Heart left ventricle (tissue), 16 donors: ENCODE measurements at regions not wholly inside any gene's neighbourhood (a gene's known extent, or its start where the extent isn't known, plus 50 kb on each side); places are given as distances from the start of the nearest gene placed in this dataset.
"Not testable (repeated sequence)": the region's sequence is repeated elsewhere in the genome, so short reads cannot be mapped to it uniquely, and the experiment has no call there.

Source experiments
- ATAC-seq, 4 donors: fragments of 200-7000 bp; cut with Tn5 transposase; one replicate each; pipeline ENCODE4 v1.9.1; 2020 to 2022; ENCODE audit warnings: moderate library complexity in 4 of 4, mild to moderate bottlenecking in 3 of 4, moderate number of reproducible peaks in 1 of 4
- DNase-seq, 5 donors: peaks; one replicate each; pipeline ENCODE4 v3.0.0-alpha.2; 2020
- H3K27ac ChIP-seq, 12 donors: fragments of 200-600 bp; sonication (generic) in 4 of 12; one replicate each; pipeline versions ENCODE4 v1.5.0 to v1.8.0; 2016 to 2022; ENCODE audit warnings: mild to moderate bottlenecking in 2 of 12
- H3K27me3 ChIP-seq, 9 donors: fragments of 200-600 bp; sonication (generic) in 2 of 9; one replicate each; pipeline versions ENCODE4 v1.5.1 to v1.8.0; 2016 to 2022; ENCODE audit warnings: mild to moderate bottlenecking in 3 of 9
- H3K36me3 ChIP-seq, 9 donors: fragments of 200-600 bp; sonication (generic) in 2 of 9; one replicate each; pipeline versions ENCODE4 v1.5.0 to v1.8.0; 2018 to 2022; ENCODE audit warnings: mild to moderate bottlenecking in 2 of 9
- H3K4me1 ChIP-seq, 12 donors: fragments of 200-600 bp; sonication (generic) in 4 of 12; one replicate each; pipeline versions ENCODE4 v1.5.0 to v1.8.0; 2016 to 2022; ENCODE audit warnings: mild to moderate bottlenecking in 3 of 12
- H3K4me3 ChIP-seq, 12 donors: fragments of 200-600 bp; sonication (generic) in 4 of 12; one replicate each; pipeline versions ENCODE4 v1.5.0 to v1.8.0; 2017 to 2022; ENCODE audit warnings: mild to moderate bottlenecking in 9 of 12, moderate library complexity in 4 of 12
- H3K9me3 ChIP-seq, 12 donors: fragments of 200-600 bp; sonication (generic) in 4 of 12; one replicate each; pipeline versions ENCODE4 v1.5.0 to v1.8.0; 2016 to 2022; ENCODE audit warnings: mild to moderate bottlenecking in 1 of 12
- POLR2A ChIP-seq, 2 donors: fragments of 450-650 bp; IDR thresholded peaks; one replicate each; pipeline ENCODE4 v1.6.1; 2017; ENCODE audit warnings: antibody characterized with exemption in 2 of 2, mild to moderate bottlenecking in 2 of 2, moderate library complexity in 2 of 2
- WGBS, 4 donors: extraction: QIAGEN DNeasy Blood & Tissue Kit in 2 of 4; methylation state at CpG; one replicate each; pipeline versions ENCODE4 v1.1.5 to v1.1.7; 2013 to 2018; 5-methylcytosine and 5-hydroxymethylcytosine counted together
- intact Hi-C, 10 donors: fragments of 100-400 bp; cut with DNase I; formaldehyde crosslinking; loops; one replicate each; pipeline versions ENCODE4 v1.11.1 to v1.14.2; 2022
- TF ChIP-seq, protein P1 (sequence below), 12 donors: fragments of 200-600 bp; sonication (generic) in 4 of 12; IDR thresholded peaks; one replicate each; pipeline versions ENCODE4 v1.5.0 to v1.8.0; 2018 to 2022; ENCODE audit warnings: antibody characterized with exemption in 12 of 12, mild to moderate bottlenecking in 5 of 12
- donor health status: ischemic (EF 13 %, LVEDD 7.1; RV severe dilation, severe dysfunction).
- donor health status: healthy with polysubstance abuse.
- donor health status: DM: no; HTN: yes; CAD: no.
- donor health status: DM: no; HTN: no; CAD: no.
- donor health status: ischemic (EF 25% LVEDD 6.9; RV normal size, moderate dysfunction).
- donor health status: ischemic (EF 25% LVEDD 5.7; RV mildly dilated, moderate dysfunction).
- donor health status: healthy.
- donor health status: DM: yes; HTN: yes; CAD: no.
- donor health status: ischemic (EF 35%, LVEDD 5.7; RV mildly dilated, moderate dysfunction).
- donor health status: nonischemic (EF 11% LVEDD 7.7; RV severe dilation, severe dysfunction).
- donor health status: DM: yes; HTN: yes; CAD: no.
- donor health status: PGD.
- donor health status: ischemic (EF 29% LVEDD 5.4; RV normal size, mild dysfunction).
- donor health status: nonischemic (EF 23%, LVEDD 6.1; RV moderate dilation, normal function).

DNA sequence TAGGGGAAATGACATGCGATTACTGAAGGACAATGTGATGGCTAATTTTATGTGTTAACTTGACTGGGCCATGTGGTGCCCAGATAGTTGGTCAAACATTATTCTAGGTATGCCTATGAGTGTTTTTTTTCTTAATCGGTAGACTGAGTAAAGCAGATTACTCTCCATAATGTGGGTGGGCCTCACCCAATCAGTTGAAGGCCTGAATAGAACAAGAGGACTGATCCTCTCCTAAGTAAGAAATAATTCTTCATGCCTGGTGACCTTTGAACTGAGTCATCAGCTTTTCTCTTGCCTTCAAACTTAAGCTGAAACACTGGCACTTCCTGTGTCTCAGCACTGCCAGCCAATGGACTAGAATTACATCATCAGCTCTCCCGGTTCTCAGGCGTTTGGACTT lies 164.0 kb upstream of the FGF13 start:
- Histone ChIP-seq H3K4me1 (no peaks in the 10 kb centered on the region), H3K27ac (no peak overlapping the region), H3K36me3 (no peaks in the 10 kb centered on the region), H3K4me3 (no peak overlapping the region), H3K27me3 (no peaks in the 10 kb centered on the region), H3K9me3 (peaks cover 0 to 7% (median 0%) of the 10 kb centered on the region in 12 donors)
- WGBS, 4 donors = 84 to 91% (median 87%) methylated on average over 4 of the region's 4 CpGs
- intact Hi-C loops = no loop called here
- DNase-seq (no peak), ATAC-seq (no peak)
- TF ChIP-seq, protein P1, sequence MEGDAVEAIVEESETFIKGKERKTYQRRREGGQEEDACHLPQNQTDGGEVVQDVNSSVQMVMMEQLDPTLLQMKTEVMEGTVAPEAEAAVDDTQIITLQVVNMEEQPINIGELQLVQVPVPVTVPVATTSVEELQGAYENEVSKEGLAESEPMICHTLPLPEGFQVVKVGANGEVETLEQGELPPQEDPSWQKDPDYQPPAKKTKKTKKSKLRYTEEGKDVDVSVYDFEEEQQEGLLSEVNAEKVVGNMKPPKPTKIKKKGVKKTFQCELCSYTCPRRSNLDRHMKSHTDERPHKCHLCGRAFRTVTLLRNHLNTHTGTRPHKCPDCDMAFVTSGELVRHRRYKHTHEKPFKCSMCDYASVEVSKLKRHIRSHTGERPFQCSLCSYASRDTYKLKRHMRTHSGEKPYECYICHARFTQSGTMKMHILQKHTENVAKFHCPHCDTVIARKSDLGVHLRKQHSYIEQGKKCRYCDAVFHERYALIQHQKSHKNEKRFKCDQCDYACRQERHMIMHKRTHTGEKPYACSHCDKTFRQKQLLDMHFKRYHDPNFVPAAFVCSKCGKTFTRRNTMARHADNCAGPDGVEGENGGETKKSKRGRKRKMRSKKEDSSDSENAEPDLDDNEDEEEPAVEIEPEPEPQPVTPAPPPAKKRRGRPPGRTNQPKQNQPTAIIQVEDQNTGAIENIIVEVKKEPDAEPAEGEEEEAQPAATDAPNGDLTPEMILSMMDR (IDR thresholded peaks at IDR 0.05) = no peak
- no peak for TF ChIP-seq POLR2A (IDR thresholded peaks at IDR 0.05)

GRCh38 chrX:138874271-138874935 lies 162.9 kb upstream of the FGF13 start:
- H3K27ac ChIP-seq = no peak overlapping the region
- TF ChIP-seq, protein P1 (IDR thresholded peaks at IDR 0.05) = no peak
- no peak for TF ChIP-seq POLR2A (IDR thresholded peaks at IDR 0.05)
- intact Hi-C loops = no loop called here
- H3K4me1 ChIP-seq = no peaks in the 10 kb centered on the region
- ATAC-seq = no peak
- no peaks in the 10 kb centered on the region for H3K36me3 ChIP-seq
- H3K4me3 ChIP-seq = no peak overlapping the region
- peaks cover 0 to 7% (median 0%) of the 10 kb centered on the region in 12 donors for H3K9me3 ChIP-seq
- H3K27me3 ChIP-seq = no peaks in the 10 kb centered on the region
- WGBS, 4 donors = 84 to 87% (median 86%) methylated on average over 5 of the region's 5 CpGs
- no peak for DNase-seq

- H3K36me3 ChIP-seq, intact Hi-C loops, H3K4me3 ChIP-seq, DNase-seq, H3K27me3 ChIP-seq, H3K27ac ChIP-seq, H3K4me1 ChIP-seq, H3K9me3 ChIP-seq, ATAC-seq: not testable (repeated sequence)
- WGBS, 4 donors = 80 to 93% (median 90%) methylated on average over 6 of the region's 6 CpGs
Observed at GRCh38 chrX:138873640-138874039, 162.1 kb upstream of the FGF13 start.

- 48 to 92% (median 74%) methylated on average over 1 of the region's 1 CpG for WGBS, 4 donors
- intact Hi-C loops = no loop called here
- no peaks in the 10 kb centered on the region for H3K27me3 ChIP-seq
- peaks cover 0 to 7% (median 0%) of the 10 kb centered on the region in 12 donors for H3K9me3 ChIP-seq
- TF ChIP-seq, protein P1 (IDR thresholded peaks at IDR 0.05) = no peak
- no peak for TF ChIP-seq POLR2A (IDR thresholded peaks at IDR 0.05)
- no peak overlapping the region for H3K27ac ChIP-seq
- DNase-seq (no peak), ATAC-seq (no peak)
- H3K36me3 ChIP-seq = no peaks in the 10 kb centered on the region
- H3K4me3 ChIP-seq = no peak overlapping the region
- H3K4me1 ChIP-seq = no peaks in the 10 kb centered on the region
Observed at GRCh38 chrX:138872537-138872936, 161.0 kb upstream of the FGF13 start.

DNA sequence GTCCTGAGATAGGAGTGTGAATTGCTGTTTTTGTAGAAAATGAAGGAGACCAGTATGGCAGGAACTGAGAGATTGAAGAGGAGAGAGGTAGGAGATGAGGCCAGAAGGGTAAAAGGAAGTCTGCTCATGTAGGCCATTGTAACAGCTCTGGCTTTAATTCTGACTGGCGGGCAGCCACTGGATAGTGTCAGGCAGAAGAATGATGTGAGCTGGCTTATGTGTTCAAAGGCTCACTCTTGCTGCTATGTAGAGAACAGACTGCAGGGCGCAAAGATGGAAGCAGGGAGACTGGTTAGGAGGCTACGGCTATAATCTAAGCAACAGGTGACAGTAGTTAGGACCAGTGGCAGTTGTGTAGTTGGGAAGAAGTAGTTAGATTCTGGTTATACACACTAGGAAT lies 160.2 kb upstream of the FGF13 start:
- no peak overlapping the region for H3K27ac ChIP-seq
- no peak overlapping the region for H3K4me3 ChIP-seq
- WGBS, 4 donors = 71 to 86% (median 81%) methylated on average over 3 of the region's 3 CpGs
- H3K9me3 ChIP-seq = peaks cover 0 to 7% (median 0%) of the 10 kb centered on the region in 12 donors
- DNase-seq = no peak
- no peaks in the 10 kb centered on the region for H3K4me1 ChIP-seq
- no peaks in the 10 kb centered on the region for H3K27me3 ChIP-seq
- H3K36me3 ChIP-seq = no peaks in the 10 kb centered on the region
- intact Hi-C loops = no loop called here
- TF ChIP-seq POLR2A (IDR thresholded peaks at IDR 0.05) = no peak
- TF ChIP-seq, protein P1 (IDR thresholded peaks at IDR 0.05) = no peak
- ATAC-seq = peak in 1 of 4 donors; percentile 34
